Esophagus muscularis mucosa (tissue), 3 donors: ENCODE measurements at regions not wholly inside any gene's neighbourhood (a gene's known extent, or its start where the extent isn't known, plus 50 kb on each side); places are given as distances from the start of the nearest gene placed in this dataset.
"Not testable (repeated sequence)": the region's sequence is repeated elsewhere in the genome, so short reads cannot be mapped to it uniquely, and the experiment has no call there.

Experiments
- EP300 ChIP-seq: sonication (generic); formaldehyde crosslinking; IDR thresholded peaks from one replicate; pipeline ENCODE4 v1.6.1; 2017; ENCODE audit warnings: antibody characterized with exemption
- TF ChIP-seq, protein P1 (sequence below), 3 experiments: fragments of 200-600 bp in 2 of 3; fragments of 450-650 bp in 1 of 3; sonication (generic) in 2 of 3; IDR thresholded peaks; one replicate each; pipeline ENCODE4 v1.5.1; 2017 to 2019; ENCODE audit warnings: antibody characterized with exemption in 3 of 3, mild to moderate bottlenecking in 2 of 3, moderate library complexity in 1 of 3

GRCh38 chr12:64553689-64554088, 56.6 kb upstream of the RASSF3 start:
- TF ChIP-seq, protein P1, sequence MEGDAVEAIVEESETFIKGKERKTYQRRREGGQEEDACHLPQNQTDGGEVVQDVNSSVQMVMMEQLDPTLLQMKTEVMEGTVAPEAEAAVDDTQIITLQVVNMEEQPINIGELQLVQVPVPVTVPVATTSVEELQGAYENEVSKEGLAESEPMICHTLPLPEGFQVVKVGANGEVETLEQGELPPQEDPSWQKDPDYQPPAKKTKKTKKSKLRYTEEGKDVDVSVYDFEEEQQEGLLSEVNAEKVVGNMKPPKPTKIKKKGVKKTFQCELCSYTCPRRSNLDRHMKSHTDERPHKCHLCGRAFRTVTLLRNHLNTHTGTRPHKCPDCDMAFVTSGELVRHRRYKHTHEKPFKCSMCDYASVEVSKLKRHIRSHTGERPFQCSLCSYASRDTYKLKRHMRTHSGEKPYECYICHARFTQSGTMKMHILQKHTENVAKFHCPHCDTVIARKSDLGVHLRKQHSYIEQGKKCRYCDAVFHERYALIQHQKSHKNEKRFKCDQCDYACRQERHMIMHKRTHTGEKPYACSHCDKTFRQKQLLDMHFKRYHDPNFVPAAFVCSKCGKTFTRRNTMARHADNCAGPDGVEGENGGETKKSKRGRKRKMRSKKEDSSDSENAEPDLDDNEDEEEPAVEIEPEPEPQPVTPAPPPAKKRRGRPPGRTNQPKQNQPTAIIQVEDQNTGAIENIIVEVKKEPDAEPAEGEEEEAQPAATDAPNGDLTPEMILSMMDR (IDR thresholded peaks at IDR 0.05): not testable (repeated sequence)
- TF ChIP-seq EP300: not testable (repeated sequence)
